ENCODE measurements at regions not wholly inside any gene's neighbourhood (a gene's known extent, or its start where the extent isn't known, plus 50 kb on each side); places are given as distances from the start of the nearest gene placed in this dataset.

GRCh38 chr3:188090620-188091309 is 63.2 kb upstream of the LPP start:
- Histone ChIP-seq H3K9me3 (replicated peaks; ENCODE audit: control insufficient read depth, insufficient read depth, low read length) (no peaks in the 10 kb centered on the region), H4K20me1 (replicated peaks; ENCODE audit: control insufficient read depth, extremely low read depth, insufficient read depth, low read length) (no peaks in the 10 kb centered on the region), H3K27me3 (ENCODE audit: control insufficient read depth in 2 of 2, insufficient read depth in 2 of 2, low read length in 2 of 2) (peaks cover 0 to 4% of the 10 kb centered on the region in 2 experiments), H3K79me2 (ENCODE audit: control insufficient read depth, insufficient read depth, low read length) (no peaks in the 10 kb centered on the region), H3K9me1 (replicated peaks; ENCODE audit: control insufficient read depth, extremely low read depth, insufficient read depth, low read length) (no peaks in the 10 kb centered on the region), H3K36me3 (ENCODE audit: control insufficient read depth in 2 of 2, extremely low read depth in 1 of 2, insufficient read depth in 2 of 2, low read length in 2 of 2) (no peaks in the 10 kb centered on the region), H3K4me2 (ENCODE audit: insufficient read depth, low read length) (no peak overlapping the region), H3K4me1 (ENCODE audit: control insufficient read depth, extremely low read depth, insufficient read depth, low read length) (no peaks in the 10 kb centered on the region), H2AFZ (ENCODE audit: low read depth, low read length) (no peak overlapping the region), H3K9ac (replicated peaks; ENCODE audit: extremely low read depth, insufficient read depth, low read length) (no peak overlapping the region), H3K27ac (ENCODE audit: insufficient read depth, low read depth, low read length) (no peak overlapping the region), H3K4me3 (replicated peaks in 1 of 3; ENCODE audit: insufficient read depth in 1 of 3, low read depth in 1 of 3, low read length in 3 of 3) (no peak overlapping the region)
- BruUV-seq (replicated peaks), result no TSS peak
- intact Hi-C loops (cut with micrococcal nuclease), result no loop called here
- FAIRE-seq (no peak), DNase-seq (ENCODE audit: low read depth, low spot score) (no peak)
- no peak for TF ChIP-seq FOS (IDR thresholded peaks at IDR 0.05; ENCODE audit: borderline replicate concordance, insufficient read depth, low read length)
- TF ChIP-seq EZH2 (IDR thresholded peaks at IDR 0.05; ENCODE audit: borderline replicate concordance, low read depth, low read length, severe bottlenecking), result no peak
- TF ChIP-seq MYC (IDR thresholded peaks at IDR 0.05; ENCODE audit: low read depth, low read length), result no peak
- no peak for TF ChIP-seq POLR2AphosphoS5 (IDR thresholded peaks at IDR 0.05; ENCODE audit: insufficient read depth, low read depth, low read length)
- TF ChIP-seq MAX (IDR thresholded peaks at IDR 0.05; ENCODE audit: insufficient read depth, insufficient read length), result no peak
- no peak for TF ChIP-seq POLR2A (IDR thresholded peaks at IDR 0.05; ENCODE audit: low read depth, low read length)
- TF ChIP-seq CTCF (IDR thresholded peaks at IDR 0.05; ENCODE audit: extremely low read depth in 1 of 2, insufficient read depth in 1 of 2, low read depth in 1 of 2, low read length in 2 of 2), result no peak
- no peak for TF ChIP-seq GATA2 (IDR thresholded peaks at IDR 0.05; ENCODE audit: insufficient read depth, insufficient read length, low read depth, low read length)
- ChIA-PET POLR2A (no interaction called here), CTCF (no interaction called here)
- dilution Hi-C loops (cut with MboI; ENCODE audit: extremely low pct_ligation_motif_present, low sequenced_read_pairs), result no loop called here
